B cell (primary cell): ENCODE measurements at regions not wholly inside any gene's neighbourhood (a gene's known extent, or its start where the extent isn't known, plus 50 kb on each side); places are given as distances from the start of the nearest gene placed in this dataset.

Source experiments
- EZH2 ChIP-seq: IDR thresholded peaks from 2 replicates; pipeline ENCODE4 v1.6.1; 2012; ENCODE audit warnings: borderline replicate concordance, low read depth, mild to moderate bottlenecking, moderate library complexity, low read length; ENCODE audit not compliant: insufficient read depth, poor library complexity, severe bottlenecking
- TF ChIP-seq, protein P1 (sequence below): fragments of 200-600 bp; IDR thresholded peaks from one replicate; pipeline ENCODE4 v1.8.0; 2022; ENCODE audit warnings: antibody characterized with exemption, mild to moderate bottlenecking

- TF ChIP-seq, protein P1, sequence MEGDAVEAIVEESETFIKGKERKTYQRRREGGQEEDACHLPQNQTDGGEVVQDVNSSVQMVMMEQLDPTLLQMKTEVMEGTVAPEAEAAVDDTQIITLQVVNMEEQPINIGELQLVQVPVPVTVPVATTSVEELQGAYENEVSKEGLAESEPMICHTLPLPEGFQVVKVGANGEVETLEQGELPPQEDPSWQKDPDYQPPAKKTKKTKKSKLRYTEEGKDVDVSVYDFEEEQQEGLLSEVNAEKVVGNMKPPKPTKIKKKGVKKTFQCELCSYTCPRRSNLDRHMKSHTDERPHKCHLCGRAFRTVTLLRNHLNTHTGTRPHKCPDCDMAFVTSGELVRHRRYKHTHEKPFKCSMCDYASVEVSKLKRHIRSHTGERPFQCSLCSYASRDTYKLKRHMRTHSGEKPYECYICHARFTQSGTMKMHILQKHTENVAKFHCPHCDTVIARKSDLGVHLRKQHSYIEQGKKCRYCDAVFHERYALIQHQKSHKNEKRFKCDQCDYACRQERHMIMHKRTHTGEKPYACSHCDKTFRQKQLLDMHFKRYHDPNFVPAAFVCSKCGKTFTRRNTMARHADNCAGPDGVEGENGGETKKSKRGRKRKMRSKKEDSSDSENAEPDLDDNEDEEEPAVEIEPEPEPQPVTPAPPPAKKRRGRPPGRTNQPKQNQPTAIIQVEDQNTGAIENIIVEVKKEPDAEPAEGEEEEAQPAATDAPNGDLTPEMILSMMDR: no peak
- TF ChIP-seq EZH2: no peak
Measured at GRCh38 chr1:99551812-99552614, 93.9 kb upstream of the PALMD start.
